ENCODE measurements at regions not wholly inside any gene's neighbourhood (a gene's known extent, or its start where the extent isn't known, plus 50 kb on each side); places are given as distances from the start of the nearest gene placed in this dataset.

DNA sequence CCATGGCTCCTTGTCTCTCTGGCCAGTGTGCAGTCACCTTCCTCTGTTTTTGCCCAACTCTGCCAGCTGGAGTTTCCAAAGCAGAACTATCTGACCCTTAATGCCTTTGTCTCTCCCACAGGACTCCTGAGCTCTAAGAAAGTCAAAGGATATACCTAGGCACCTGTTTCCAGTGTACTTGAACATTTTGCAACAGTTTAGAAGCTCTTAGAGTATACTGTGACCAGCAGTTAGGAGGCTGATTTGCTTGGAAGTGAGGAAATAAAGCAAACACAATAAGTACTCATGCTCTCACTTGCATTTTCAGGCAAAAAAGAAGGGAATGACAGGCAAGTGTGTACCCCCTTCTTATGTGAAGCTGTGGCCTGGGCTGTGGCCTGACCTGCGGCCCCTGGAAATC is 204.3 kb upstream of the PLET1 start:
- no peak for DNase-seq (ENCODE audit: low read depth in 2 of 2)

DNA sequence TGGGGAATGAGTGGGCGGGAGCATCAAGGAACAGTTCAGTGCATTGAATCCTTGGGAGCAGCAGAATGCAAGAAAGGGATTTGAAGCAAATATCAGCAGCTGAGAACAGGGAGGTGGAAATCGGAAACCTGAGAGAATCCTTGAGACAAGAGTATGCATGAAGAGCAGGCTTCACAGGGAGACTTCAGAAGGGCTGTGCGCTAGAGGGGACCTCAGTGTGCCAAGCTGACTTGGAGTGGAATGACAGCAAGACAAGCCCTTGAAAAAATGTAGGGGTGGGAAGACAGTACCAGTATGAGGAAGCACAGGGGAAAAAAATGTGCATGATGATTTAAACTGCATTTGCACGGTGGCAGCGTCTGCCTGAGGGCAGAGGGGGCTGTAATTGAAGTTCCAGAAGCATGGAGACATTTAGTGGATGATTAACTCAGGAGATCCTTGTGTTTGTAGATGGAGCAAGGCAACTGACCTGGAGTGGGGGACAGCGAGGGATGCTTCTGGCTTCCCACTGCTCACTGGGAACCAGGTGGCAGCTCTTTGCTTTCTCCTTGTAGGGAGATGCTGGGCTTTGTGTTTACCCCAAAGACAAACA is 204.9 kb upstream of the PLET1 start:
- no peak for DNase-seq (ENCODE audit: low read depth in 2 of 2)

DNA sequence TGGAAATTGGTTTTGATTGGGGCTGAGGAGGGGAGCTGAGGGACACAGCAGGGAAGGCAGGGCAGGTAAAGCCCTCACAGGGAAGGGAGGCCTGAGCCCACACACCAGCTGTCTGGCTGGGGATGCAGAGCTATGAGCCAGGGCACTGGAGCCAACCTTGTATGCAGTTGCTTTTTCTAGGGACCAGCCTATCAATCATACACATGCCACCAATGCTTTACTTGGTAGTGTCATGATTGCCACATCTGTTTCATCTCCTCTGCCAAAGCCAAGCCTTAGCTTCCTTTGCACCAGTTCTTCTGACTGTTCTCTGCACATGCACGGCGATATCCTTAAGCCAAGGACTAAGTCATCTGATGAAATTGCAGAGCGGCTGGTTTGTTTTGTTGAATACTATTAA is 207.1 kb upstream of the PLET1 start:
- no peak for DNase-seq (ENCODE audit: low read depth in 2 of 2)

DNA sequence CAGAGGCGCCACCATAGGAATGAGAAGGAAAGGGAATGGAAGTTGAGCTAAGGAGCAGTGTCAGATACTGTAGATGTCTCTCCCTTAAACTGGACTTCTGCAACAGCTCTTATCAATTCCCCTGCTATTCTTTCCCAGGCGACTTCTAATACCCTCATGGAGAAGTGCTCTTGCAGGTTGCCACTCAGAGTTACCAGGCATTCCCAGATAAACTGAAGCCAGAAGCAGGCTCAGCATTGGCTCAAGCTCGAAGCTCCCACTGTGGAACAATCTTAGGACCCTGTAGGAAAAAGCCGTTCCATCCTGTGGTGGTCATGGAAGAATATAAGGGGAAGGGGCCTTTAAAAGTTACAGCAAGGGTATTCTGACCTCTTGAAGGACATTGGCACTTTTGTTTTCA is 208.7 kb upstream of the PLET1 start:
- no peak for DNase-seq (ENCODE audit: low read depth in 2 of 2)

DNA sequence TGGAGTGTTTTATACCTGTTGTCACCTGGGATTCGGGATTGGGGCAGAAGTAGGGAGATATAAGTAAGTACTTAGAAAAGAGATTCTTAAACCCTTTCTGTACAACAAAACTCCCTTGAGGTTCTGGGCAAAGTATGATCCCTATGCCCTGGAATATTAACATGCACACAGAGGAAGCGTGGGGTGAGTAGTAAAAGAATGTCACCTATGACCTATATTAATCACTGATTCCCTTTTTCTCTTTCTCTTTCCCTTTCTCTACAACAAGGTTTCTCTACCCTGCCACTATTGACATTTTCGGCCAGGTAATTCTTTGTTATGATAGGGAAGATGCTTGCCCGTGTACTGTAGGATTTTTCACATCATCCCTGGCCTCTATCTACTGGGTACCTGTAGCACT is 209.7 kb upstream of the PLET1 start:
- DNase-seq (ENCODE audit: low read depth in 2 of 2), result no peak

DNA sequence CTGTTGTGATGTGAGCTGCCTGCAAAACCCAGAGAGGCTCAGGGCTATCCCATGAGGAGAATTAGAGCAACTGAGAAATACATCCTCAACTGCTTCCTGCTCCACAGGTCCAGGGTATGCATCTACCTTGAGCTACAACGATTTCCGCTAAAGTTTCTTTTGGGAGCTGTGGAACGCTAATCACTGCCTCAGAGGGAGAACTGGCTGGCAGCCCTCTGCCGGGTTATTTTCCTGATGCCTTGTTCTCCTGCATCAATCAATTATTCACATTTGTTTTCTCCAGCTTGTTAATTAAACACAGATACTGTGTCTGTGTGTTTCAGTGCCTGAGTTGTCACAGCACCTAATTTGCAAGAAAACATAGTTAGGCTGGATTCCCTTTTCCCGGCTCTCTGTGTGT is 211.1 kb upstream of the PLET1 start:
- DNase-seq (ENCODE audit: low read depth in 2 of 2), result no peak

DNA sequence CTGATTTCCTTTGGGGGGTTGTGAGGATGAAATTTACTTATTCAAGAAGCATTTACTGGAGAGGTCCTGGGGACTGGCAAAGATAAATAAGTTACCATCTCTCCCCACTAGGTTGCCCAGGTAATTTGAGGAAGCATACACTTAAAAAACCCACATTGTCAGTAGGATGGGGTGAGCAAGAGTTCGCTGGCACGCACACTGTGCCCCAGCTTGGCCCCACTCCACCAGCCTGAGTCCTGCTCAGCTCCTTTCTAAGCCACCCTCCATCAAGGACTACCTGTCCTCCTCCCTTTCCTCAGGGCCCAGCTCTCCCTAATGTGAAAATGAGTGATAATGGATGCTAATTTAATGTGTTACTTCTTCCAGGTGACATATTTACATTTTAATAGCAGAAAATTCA is 216.5 kb upstream of the PLET1 start:
- DNase-seq (ENCODE audit: low read depth in 2 of 2), result no peak

DNA sequence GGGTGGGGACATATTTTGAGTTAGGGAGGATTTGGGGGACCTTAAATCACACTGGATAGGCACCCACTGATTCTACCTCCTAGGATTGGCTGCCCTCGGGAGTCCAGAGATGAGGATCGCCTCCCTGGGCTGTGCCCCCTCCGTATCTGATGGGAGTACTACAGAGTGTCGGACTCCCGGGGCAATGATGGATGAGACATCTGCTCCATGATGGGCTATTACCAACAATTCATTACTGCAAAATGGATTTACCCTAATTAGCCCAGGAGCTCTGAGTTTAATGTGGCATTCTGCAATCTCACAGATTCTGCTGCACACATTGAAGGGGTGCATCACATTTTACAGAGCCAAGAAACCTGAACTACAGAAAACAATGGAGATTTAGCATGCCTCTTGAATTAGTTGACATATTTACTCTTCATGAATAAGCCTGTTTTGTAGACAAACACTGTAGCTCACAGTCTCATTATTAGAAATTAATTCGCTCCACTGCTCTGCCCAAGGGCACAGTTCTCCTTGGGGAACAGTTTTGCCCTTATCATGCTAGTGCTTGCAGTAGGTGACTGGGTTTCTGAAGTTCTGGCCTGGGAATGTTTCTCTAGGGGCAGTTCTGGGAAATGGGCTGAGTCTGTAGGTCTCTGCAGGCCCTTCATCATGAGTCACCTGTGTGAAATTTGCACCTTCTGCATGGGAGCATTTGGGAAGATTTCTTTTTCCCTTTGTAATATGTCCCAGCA is 217.1 kb upstream of the PLET1 start:
- no peak for DNase-seq (ENCODE audit: low read depth in 2 of 2)

DNA sequence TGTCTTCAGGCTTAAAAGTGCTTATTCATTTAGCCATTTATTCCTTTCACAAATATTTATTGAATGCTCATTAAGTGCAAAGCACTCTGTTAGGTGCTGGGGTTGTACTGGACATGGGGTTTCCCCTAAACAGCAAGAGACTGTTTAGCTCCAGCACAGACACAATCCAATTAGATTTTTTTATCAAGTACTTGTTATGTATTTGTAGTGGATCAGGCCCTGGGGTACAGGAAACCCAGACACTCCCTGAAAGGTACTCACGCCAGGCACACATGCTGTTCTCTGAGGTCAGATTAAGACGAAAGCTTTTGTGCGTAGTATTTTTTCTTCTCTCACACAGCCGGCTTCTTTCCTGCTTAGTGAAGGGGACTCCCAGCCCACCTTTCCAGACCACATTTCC is 218.1 kb upstream of the PLET1 start:
- no peak for DNase-seq (ENCODE audit: low read depth in 2 of 2)

DNA sequence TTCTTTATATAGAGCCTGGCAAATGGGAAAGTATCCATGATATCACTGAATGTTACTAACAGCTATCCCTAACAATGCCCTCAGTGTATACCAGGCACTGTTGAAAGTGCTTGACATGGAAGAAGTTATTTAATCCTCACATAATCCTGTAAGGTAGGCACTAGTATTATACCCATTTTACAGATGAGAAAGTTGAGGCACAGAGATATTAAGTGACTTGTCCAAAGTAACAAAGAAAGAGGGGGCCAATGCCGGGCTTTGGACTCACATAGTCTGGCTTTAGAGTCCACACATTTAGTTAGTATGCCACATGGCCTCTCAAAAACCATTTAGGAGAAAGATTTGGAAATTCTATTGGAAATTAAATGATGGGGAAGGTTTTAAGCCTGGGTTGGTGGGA is 220.8 kb upstream of the PLET1 start:
- DNase-seq (ENCODE audit: low read depth in 2 of 2), result no peak

DNA sequence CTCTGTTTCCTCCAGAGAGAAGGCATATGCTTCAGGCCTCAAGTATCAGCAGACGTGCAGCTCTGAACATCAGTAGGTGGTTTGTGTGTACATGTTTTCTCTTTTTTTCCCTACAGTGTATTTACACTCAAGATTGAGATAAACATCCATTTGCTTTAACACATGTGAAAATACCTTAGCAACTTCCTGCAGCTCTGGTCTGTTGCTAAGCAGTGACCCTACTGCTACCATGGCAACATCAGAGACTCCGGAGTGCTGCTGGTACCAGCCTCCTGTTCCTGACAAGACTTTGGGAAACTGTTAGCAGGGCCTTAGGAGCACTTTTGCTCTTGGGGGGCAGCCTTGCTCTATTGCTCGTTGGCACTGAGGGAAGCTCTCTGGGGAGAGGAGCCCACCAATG is 221.2 kb upstream of the PLET1 start:
- DNase-seq (ENCODE audit: low read depth in 2 of 2), result no peak

DNA sequence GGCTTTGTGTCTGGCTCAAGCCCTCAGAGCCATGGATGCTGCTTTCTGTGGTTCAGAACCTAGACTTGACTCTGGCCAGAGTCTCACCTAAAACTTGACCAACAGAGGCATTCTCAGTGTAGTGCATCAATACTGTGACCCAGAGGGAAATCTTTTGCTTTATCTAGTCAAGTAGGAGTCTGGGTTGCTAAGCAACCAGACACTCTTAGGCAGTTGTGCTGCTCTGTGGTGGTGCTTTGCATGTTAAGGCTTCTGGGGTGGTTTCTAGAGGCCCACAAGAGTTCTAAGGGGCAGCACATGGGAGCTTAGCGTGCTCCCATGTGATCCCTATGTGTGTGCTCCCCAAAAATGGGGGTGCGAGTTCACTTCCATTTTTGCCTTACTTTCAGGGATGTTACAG is 224.6 kb upstream of the PLET1 start:
- no peak for DNase-seq (ENCODE audit: low read depth in 2 of 2)

DNA sequence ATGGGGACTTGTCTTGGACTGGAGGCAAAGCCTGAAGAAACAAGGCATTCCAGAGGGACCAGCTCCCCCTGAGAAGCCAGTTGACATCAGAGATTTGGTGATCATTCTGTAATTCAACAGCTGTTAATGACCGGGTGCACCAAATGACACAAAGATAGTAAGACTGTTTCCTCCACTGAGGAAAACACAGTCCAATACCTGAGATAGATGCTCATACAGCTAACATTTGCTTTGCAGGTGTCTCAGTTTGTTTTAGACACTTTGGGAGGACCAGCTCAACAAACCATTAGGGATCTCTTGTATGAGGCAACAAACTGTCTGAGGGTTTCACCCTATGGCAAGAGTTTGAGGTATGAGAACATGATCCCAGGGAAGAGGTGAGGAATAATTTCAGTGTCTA is 237.2 kb upstream of the PLET1 start:
- no peak for DNase-seq (ENCODE audit: low read depth in 2 of 2)

DNA sequence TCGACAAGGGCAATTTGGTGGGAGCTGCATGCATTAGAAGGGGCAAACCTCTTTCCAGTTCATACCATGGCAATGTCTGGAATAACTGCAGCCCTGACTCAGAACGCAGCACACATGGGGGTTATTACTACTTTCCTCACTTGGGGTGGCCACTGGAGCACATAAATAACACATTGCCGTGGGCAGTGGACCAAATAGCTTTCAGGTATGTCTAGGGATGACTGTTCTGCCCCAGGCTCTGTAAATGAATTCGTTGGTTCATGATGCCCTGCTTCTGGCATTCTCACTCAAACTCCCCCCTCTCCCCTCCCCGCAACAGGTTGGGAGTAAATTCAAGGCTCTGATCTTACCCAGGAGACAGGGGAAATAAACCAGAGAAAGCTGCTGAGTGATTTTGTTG is 238.0 kb upstream of the PLET1 start:
- DNase-seq (ENCODE audit: low read depth in 2 of 2), result no peak

DNA sequence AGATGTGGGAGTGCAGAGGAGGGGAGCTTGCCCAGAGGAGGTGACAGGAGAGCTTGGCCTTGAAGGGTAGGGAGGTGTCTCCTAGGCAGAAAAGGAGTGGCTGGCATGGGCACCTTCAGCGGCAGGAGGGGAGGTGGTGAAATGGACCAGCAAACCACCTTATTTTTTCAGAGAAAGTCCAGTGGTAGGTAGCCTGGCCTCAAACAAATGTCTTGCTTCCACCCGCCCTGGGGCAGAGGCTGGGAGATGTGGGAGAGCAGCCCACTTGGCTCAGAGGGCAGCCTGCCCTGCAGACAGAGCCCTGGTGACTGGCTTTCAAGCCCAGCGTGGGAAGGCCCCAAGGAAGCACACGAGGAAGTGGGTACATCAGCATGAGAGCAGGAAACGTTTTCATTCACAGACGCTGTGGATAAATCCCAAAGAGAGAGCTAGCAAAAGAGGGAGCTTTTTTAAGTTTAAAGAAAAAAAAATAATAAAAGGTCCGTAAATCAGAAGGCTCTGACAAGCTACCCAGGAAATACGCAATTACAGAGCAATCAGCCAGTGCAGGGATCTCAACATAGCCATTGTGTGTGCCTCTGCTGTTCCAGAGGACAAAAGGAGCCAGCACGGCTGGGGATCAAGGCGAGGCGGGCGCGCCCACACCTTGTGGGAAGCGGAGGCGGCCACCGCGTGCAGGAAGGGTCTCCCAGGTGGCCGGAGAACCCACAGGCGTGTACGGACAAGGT is 238.7 kb upstream of the PLET1 start:
- no peak for DNase-seq (ENCODE audit: low read depth in 2 of 2)

DNA sequence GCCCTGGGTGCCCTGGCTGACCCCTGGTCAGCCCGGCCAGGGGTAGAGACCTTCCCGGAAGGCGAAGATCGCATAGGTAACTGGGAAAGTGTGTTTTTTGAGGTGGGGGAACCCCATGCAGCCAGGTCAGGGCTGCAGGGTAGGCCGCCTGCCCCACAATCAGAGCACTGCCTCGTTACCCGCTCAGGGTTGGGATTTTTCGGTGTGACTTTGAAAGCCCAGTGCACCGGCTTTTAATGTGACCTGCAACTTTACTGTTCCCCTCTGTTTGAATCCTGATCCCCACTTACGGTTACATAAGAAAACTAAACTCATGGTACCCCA is 239.2 kb upstream of the PLET1 start:
- DNase-seq (ENCODE audit: low read depth in 2 of 2), result no peak

DNA sequence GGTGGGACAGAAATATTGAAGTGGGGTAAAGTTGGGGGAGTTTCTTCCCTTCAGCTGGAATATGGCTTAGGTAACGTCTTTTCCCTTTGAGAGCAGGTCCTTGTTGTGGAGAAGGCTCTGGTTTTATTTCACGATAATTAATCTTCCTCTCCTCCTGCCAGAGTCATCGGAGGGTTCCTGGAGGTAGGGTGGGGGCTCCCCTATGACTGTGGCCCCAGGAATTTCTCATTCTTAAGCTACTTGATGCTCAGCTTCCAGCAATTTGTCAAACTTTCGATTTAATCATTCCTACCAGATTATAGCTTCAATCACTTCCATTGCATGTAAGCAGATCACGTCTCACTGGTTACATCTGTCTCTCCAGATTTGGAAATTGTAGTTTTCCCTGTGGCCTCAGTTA is 242.8 kb upstream of the PLET1 start:
- no peak for DNase-seq (ENCODE audit: low read depth in 2 of 2)

DNA sequence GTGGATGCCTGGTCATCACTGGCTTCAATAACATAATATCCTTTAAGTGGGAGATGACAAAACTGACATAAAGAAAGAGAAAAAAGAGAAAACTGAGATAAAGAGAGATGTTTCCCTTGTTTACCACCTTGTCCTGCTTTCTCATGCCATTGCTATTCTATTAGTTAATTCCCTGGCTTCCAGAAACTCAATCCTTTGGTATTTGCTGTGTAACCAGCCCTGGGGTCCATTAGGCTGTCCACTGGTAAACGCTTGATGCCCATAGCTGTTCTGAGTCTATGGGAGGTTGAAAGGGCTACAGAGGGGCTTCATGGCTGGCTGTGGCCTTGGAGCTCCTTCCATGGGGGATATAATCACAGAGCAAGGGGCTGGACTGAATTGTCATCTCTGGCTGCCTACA is 243.4 kb upstream of the PLET1 start:
- no peak for DNase-seq (ENCODE audit: low read depth in 2 of 2)

DNA sequence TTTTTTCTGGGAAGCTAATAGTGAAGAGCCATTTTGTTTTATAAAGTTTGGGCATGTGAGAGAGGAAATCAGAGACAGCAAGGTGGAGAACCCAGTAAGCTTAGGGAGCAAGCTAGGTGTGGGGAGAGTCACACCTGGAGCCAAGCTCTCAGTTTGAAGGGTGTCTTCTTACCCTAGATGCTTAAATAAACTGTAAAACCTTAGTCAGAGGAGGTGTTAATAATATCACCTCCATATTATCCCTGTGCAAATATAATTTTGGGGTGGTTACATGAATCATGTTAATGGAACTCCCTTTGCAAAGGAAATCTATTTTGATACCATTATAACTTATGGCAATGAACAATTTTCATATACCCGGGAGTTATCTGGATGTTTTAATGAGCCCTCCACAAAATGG is 246.2 kb upstream of the PLET1 start:
- no peak for DNase-seq (ENCODE audit: low read depth in 2 of 2)

DNA sequence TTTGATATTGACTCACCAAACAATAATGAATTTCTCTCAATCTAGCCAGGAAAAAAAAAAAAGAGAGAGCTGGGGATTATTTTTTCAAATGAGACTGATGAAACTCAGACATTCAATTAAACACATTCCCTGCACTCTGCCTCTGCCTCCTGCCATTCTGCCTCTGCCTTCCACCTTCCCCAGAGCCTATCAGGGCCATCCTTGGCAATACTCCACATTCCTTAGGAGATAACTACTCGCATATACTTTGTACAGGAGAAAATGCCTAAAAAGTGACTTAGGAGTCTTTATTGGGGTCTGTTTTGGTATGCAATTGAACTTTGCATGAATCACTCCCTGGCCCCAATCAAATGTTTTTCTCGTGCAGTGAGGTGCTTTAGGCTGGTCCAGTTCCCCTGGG is 246.6 kb upstream of the PLET1 start:
- DNase-seq (ENCODE audit: low read depth in 2 of 2), result no peak

DNA sequence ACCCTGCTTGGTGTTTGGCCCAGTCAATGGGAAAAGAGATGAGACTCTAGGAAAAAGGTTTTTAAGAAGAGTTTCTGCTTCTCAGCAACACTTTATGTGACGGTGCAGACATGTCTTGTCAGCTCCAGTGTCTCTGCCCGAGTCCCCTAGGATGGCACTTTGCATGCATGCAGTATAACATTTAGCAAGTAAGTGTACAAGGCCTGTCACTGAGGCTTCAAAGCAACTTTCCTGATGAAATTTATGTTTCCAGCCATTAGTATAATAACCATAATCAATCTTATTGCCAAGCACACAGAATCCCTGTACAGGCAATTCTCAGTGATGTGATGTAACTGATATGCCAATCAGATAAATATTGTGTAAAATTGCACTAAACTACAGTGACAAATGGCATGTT is 248.1 kb upstream of the PLET1 start:
- no peak for DNase-seq (ENCODE audit: low read depth in 2 of 2)

DNA sequence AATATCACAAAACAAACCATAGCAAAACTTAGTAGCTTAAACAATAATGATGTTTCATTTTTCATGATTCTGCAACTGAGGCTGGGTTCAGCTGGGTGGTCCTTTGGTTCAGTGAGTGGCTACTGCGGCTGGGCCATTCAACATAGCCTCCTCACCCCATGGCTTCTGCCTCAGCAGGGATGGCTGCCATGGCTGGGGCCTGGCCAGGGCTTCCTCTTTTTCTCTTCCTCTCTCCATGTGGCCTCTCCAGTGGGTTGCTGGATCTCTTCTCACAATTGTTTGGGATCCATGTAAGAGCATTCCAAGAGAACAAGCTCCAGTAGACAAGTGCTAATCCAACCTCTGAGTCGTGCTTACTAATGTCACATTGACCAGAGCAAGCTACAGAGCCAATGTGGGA is 248.6 kb upstream of the PLET1 start:
- DNase-seq (ENCODE audit: low read depth in 2 of 2), result no peak

DNA sequence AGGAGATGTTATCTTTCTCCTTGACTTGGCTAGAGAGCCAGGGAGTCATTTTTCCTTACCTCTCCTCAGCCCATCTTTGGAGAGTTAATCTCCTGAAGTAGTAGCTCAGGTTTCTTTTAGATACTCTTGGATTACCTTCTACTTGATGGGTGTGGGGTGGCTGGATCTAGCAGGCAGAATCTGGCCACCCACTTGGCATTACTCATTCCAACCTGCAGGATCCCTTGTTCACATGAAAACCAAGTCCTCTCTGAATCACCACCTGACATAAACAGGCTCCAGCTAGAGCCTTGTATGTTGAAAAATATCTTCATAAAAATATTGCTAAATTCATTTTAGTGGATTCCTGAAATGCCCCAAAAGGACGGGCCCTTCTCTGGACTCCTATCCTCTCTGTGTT is 250.6 kb upstream of the PLET1 start:
- no peak for DNase-seq (ENCODE audit: low read depth in 2 of 2)

DNA sequence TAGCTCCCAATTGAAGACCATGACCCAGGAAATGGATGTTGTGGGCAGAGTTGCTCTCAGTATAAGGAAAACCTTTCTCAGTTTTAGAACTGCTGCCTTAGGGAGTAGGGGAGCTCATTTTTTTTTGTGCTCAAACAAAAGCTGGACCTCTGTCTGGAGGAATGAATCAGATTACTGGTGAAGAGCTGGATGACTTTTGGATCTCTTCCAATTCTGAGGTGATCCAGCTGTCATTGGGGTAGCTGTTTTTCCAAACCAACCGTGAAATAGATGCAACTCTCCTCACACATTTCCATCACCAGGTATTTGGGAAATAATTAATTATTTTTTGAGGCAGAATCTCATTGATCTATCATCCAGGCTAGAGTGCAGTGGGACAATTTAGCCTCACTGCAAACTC is 251.3 kb upstream of the PLET1 start:
- DNase-seq (ENCODE audit: low read depth in 2 of 2), result no peak
